Hematopoietic multipotent progenitor cell treated with erythropoietin and hydrocortisone succinate and interleukin-3 and kit ligand, for 8 days (in vitro differentiated cells): ENCODE measurements at regions not wholly inside any gene's neighbourhood (a gene's known extent, or its start where the extent isn't known, plus 50 kb on each side); places are given as distances from the start of the nearest gene placed in this dataset.
A peak's percentile ranks its signal among the peaks of the same experiment; 100 is the strongest.
"Not testable (repeated sequence)": the region's sequence is repeated elsewhere in the genome, so short reads cannot be mapped to it uniquely, and the experiment has no call there.

Experiments used
- DNase-seq: peaks from one replicate; pipeline ENCODE4 v3.0.0-alpha.2; 2015

- no peak for DNase-seq
Measured at GRCh38 chr2:176826984-176827668, 385.5 kb upstream of the HNRNPA3 start.

- no peak for DNase-seq
Measured at GRCh38 chr2:176830362-176830761, 382.2 kb upstream of the HNRNPA3 start.

- no peak for DNase-seq
Measured at GRCh38 chr2:176832086-176832485, 380.5 kb upstream of the HNRNPA3 start.

GRCh38 chr2:176833671-176834070, 378.9 kb upstream of the HNRNPA3 start:
- no peak for DNase-seq

- DNase-seq: no peak
Measured at GRCh38 chr2:176834226-176834625, 378.4 kb upstream of the HNRNPA3 start.

- DNase-seq: no peak
Measured at GRCh38 chr2:176843208-176843607, 369.4 kb upstream of the HNRNPA3 start.

GRCh38 chr2:176844461-176844860, 368.1 kb upstream of the HNRNPA3 start:
- no peak for DNase-seq

GRCh38 chr2:176845718-176846117, 366.9 kb upstream of the HNRNPA3 start:
- DNase-seq: no peak

GRCh38 chr2:176847575-176847974, 365.0 kb upstream of the HNRNPA3 start:
- no peak for DNase-seq

- no peak for DNase-seq
Measured at GRCh38 chr2:176848844-176849243, 363.8 kb upstream of the HNRNPA3 start.

- no peak for DNase-seq
Measured at GRCh38 chr2:176851200-176851888, 361.2 kb upstream of the HNRNPA3 start.

- no peak for DNase-seq
Measured at GRCh38 chr2:176851889-176852483, 360.6 kb upstream of the HNRNPA3 start.

- no peak for DNase-seq
Measured at GRCh38 chr2:176852667-176853066, 359.9 kb upstream of the HNRNPA3 start.

- no peak for DNase-seq
Measured at GRCh38 chr2:176854062-176854461, 358.5 kb upstream of the HNRNPA3 start.

- no peak for DNase-seq
Measured at GRCh38 chr2:176854878-176855277, 357.7 kb upstream of the HNRNPA3 start.

GRCh38 chr2:176856683-176857082, 355.9 kb upstream of the HNRNPA3 start:
- no peak for DNase-seq

GRCh38 chr2:176865336-176865735, 347.3 kb upstream of the HNRNPA3 start:
- peak; percentile 12 for DNase-seq

- DNase-seq: no peak
Measured at GRCh38 chr2:176872406-176872805, 340.2 kb upstream of the HNRNPA3 start.

GRCh38 chr2:176873403-176873802, 339.2 kb upstream of the HNRNPA3 start:
- no peak for DNase-seq

GRCh38 chr2:176876493-176877103, 336.0 kb upstream of the HNRNPA3 start:
- no peak for DNase-seq

GRCh38 chr2:176879426-176879995, 333.1 kb upstream of the HNRNPA3 start:
- no peak for DNase-seq

GRCh38 chr2:176882045-176882444, 330.5 kb upstream of the HNRNPA3 start:
- DNase-seq: not testable (repeated sequence)

- no peak for DNase-seq
Measured at GRCh38 chr2:176885001-176885643, 327.5 kb upstream of the HNRNPA3 start.
